Dendritic cell treated with granulocyte-macrophage colony-stimulating factor and Interleukin-4, amounts not matched to agents 40 ng/mL and 50 ng/mL, for 4 days (primary cell): ENCODE measurements at regions not wholly inside any gene's neighbourhood (a gene's known extent, or its start where the extent isn't known, plus 50 kb on each side); places are given as distances from the start of the nearest gene placed in this dataset.

Experiments
- H3K27ac Mint-ChIP-seq: one replicate; pipeline ENCODE4 v1.8.0; 2022; ENCODE audit warnings: mild to moderate bottlenecking, mixed read lengths
- H3K27me3 Mint-ChIP-seq: one replicate; pipeline ENCODE4 v1.8.0; 2022; ENCODE audit warnings: mild to moderate bottlenecking, mixed read lengths
- H3K36me3 Mint-ChIP-seq: one replicate; pipeline ENCODE4 v1.8.0; 2022; ENCODE audit warnings: low read depth, mixed read lengths
- H3K4me1 Mint-ChIP-seq: one replicate; pipeline ENCODE4 v1.8.0; 2022; ENCODE audit warnings: low read depth, mixed read lengths
- H3K4me3 Mint-ChIP-seq: one replicate; pipeline ENCODE4 v1.8.0; 2022; ENCODE audit warnings: mild to moderate bottlenecking, moderate library complexity, mixed read lengths
- H3K9me3 Mint-ChIP-seq: one replicate; pipeline ENCODE4 v1.8.0; 2022; ENCODE audit warnings: mixed read lengths
- intact Hi-C: fragments of 100-400 bp; cut with micrococcal nuclease; formaldehyde crosslinking; loops from one replicate; pipeline ENCODE4 v1.15.0; 2022

GRCh38 chr11:82267186-82267585 lies 466.5 kb downstream of the FAM181B start:
- H3K4me3 Mint-ChIP-seq = no peak overlapping the region
- H3K4me1 Mint-ChIP-seq = no peaks in the 10 kb centered on the region
- H3K27ac Mint-ChIP-seq = no peak overlapping the region
- intact Hi-C loops = no loop called here
- no peaks in the 10 kb centered on the region for H3K27me3 Mint-ChIP-seq
- no peaks in the 10 kb centered on the region for H3K36me3 Mint-ChIP-seq
- H3K9me3 Mint-ChIP-seq = no peaks in the 10 kb centered on the region

DNA sequence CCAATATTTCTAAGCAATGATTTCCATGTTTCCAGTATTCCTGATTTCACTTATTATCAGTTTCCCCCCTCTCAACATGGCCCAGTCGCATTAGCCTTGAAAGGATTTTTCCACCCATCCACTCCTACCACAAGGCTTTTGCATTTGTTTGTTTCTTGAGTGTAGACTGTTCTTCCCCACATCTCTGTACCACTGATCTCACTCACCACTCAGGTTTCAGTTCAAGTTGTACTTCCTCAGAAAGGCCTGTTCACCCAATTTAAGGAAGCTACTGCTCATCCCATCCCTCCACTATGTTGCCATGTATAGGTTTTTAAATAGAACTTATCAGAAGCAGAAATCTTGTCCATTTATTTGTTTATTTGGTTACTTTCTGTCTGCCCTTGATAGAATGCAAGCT lies 472.3 kb downstream of the FAM181B start:
- intact Hi-C loops = no loop called here

GRCh38 chr11:82250047-82250446 lies 483.6 kb downstream of the FAM181B start:
- Mint-ChIP-seq H3K4me3 (no peak overlapping the region), H3K4me1 (no peaks in the 10 kb centered on the region), H3K27ac (no peak overlapping the region), H3K27me3 (no peaks in the 10 kb centered on the region), H3K36me3 (no peaks in the 10 kb centered on the region), H3K9me3 (no peaks in the 10 kb centered on the region)
- intact Hi-C loops = no loop called here

More for the DNA sequence above, 472.3 kb downstream of the FAM181B start:
- H3K4me1 Mint-ChIP-seq = peaks cover 5% of the 10 kb centered on the region
- no peak overlapping the region for H3K4me3 Mint-ChIP-seq
- no peaks in the 10 kb centered on the region for H3K9me3 Mint-ChIP-seq
- no peaks in the 10 kb centered on the region for H3K36me3 Mint-ChIP-seq
- H3K27me3 Mint-ChIP-seq = no peaks in the 10 kb centered on the region
- no peak overlapping the region for H3K27ac Mint-ChIP-seq

DNA sequence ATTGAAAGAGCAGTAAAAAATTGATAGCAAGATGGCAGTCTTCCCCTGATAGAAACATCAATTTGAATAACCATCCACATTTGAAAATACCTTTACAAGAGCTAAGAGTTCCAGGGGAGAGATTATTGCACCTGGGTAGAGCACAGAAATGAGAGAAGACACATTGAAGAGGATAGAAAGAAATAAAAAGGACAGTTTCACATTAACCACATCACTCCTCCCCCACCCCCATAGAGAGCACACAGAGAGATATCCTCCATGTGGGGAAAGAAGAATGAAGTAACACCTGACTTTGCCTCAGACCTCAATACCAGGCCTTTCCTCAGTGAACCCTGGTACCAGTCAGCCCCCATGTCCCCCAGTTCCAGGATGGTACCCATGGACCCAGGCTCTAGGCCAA lies 486.7 kb downstream of the FAM181B start:
- H3K9me3 Mint-ChIP-seq = no peaks in the 10 kb centered on the region
- intact Hi-C loops = no loop called here
- H3K36me3 Mint-ChIP-seq = no peaks in the 10 kb centered on the region
- no peaks in the 10 kb centered on the region for H3K27me3 Mint-ChIP-seq
- no peaks in the 10 kb centered on the region for H3K4me1 Mint-ChIP-seq
- H3K27ac Mint-ChIP-seq = no peak overlapping the region
- no peak overlapping the region for H3K4me3 Mint-ChIP-seq

GRCh38 chr11:82239498-82239897 lies 494.2 kb downstream of the FAM181B start:
- no peak overlapping the region for H3K27ac Mint-ChIP-seq
- intact Hi-C loops = no loop called here
- H3K27me3 Mint-ChIP-seq = no peaks in the 10 kb centered on the region
- H3K36me3 Mint-ChIP-seq = no peaks in the 10 kb centered on the region
- H3K4me3 Mint-ChIP-seq = no peak overlapping the region
- peaks cover 5% of the 10 kb centered on the region for H3K4me1 Mint-ChIP-seq
- no peaks in the 10 kb centered on the region for H3K9me3 Mint-ChIP-seq

DNA sequence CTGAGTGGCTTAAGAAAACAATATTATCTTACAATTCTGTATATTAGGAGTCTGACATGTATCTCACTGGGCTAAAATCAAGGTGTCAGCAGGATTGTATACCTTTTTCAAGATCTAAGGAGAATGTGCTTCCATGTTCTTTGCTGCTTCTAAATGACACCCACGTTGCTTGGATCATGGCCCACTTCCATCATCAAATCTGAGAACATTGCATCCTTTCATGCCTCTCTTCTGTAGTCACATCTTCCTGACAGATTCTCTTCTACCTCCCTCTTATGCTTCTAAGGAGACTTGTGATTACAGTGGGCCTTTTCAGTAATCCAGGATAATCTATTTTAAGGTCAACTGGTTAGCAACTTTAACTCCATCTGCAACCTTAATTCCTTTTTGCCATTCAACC lies 499.4 kb downstream of the FAM181B start:
- no peaks in the 10 kb centered on the region for H3K27me3 Mint-ChIP-seq
- no peaks in the 10 kb centered on the region for H3K36me3 Mint-ChIP-seq
- peaks cover 5% of the 10 kb centered on the region for H3K4me1 Mint-ChIP-seq
- no peak overlapping the region for H3K27ac Mint-ChIP-seq
- intact Hi-C loops = no loop called here
- no peak overlapping the region for H3K4me3 Mint-ChIP-seq
- H3K9me3 Mint-ChIP-seq = no peaks in the 10 kb centered on the region

- intact Hi-C loops = no loop called here
- no peak overlapping the region for H3K4me3 Mint-ChIP-seq
- H3K36me3 Mint-ChIP-seq = no peaks in the 10 kb centered on the region
- no peaks in the 10 kb centered on the region for H3K9me3 Mint-ChIP-seq
- H3K4me1 Mint-ChIP-seq = peaks cover 5% of the 10 kb centered on the region
- no peak overlapping the region for H3K27ac Mint-ChIP-seq
- H3K27me3 Mint-ChIP-seq = no peaks in the 10 kb centered on the region
Measured at GRCh38 chr11:82233201-82233600, 500.5 kb downstream of the FAM181B start.

GRCh38 chr11:82229341-82229740 lies 504.3 kb downstream of the FAM181B start:
- H3K27me3 Mint-ChIP-seq = no peaks in the 10 kb centered on the region
- intact Hi-C loops = no loop called here
- no peak overlapping the region for H3K4me3 Mint-ChIP-seq
- no peaks in the 10 kb centered on the region for H3K4me1 Mint-ChIP-seq
- H3K36me3 Mint-ChIP-seq = no peaks in the 10 kb centered on the region
- H3K27ac Mint-ChIP-seq = no peak overlapping the region
- H3K9me3 Mint-ChIP-seq = no peaks in the 10 kb centered on the region

GRCh38 chr11:82225930-82226329 lies 507.7 kb downstream of the FAM181B start:
- Mint-ChIP-seq H3K36me3 (no peaks in the 10 kb centered on the region), H3K4me3 (no peak overlapping the region), H3K4me1 (no peaks in the 10 kb centered on the region), H3K27me3 (no peaks in the 10 kb centered on the region), H3K27ac (no peak overlapping the region), H3K9me3 (no peaks in the 10 kb centered on the region)
- intact Hi-C loops = no loop called here

DNA sequence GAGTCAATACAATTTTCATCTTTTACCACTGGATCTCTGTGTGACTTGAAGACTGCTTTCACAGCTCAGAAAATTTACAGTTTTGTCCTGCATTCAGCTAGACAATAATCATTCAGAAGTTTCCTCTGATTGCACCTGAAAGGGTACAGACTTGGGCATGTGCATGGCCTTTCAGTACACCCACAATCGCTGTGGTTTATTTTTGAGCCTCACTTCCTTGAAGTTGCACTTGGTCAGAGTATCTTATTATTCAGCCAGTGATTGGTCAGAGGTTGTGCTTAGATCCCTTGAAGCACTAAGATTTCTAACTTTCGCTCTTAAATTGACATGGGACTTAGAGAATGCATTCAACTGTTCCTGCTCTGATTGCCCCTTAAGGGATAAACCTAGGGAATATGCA lies 508.2 kb downstream of the FAM181B start:
- Mint-ChIP-seq H3K4me3 (no peak overlapping the region), H3K4me1 (no peaks in the 10 kb centered on the region), H3K27ac (no peak overlapping the region), H3K9me3 (no peaks in the 10 kb centered on the region), H3K27me3 (no peaks in the 10 kb centered on the region), H3K36me3 (no peaks in the 10 kb centered on the region)
- intact Hi-C loops = no loop called here

GRCh38 chr11:82216927-82217570 lies 516.6 kb downstream of the FAM181B start:
- Mint-ChIP-seq H3K27me3 (no peaks in the 10 kb centered on the region), H3K4me1 (no peaks in the 10 kb centered on the region), H3K27ac (no peak overlapping the region), H3K36me3 (no peaks in the 10 kb centered on the region), H3K9me3 (no peaks in the 10 kb centered on the region), H3K4me3 (no peak overlapping the region)
- intact Hi-C loops = no loop called here

DNA sequence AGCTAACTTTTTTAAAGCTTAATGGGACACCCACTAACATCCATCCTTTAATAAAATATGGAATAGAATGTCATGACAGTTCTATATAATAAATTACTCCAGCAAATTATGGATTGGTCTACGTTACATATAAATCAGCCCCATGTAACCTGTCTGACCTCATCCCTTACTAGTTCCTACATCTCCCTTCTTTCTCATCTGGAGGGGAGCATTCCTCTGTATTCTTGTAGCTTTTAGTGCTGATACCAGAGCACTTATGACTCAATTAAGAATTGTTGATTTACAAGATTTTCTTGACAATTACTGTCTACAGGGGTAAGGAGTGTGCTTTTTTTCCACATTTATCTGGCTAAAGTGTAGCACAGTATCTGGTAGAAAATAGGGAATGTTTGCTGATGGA lies 523.7 kb downstream of the FAM181B start:
- Mint-ChIP-seq H3K27me3 (no peaks in the 10 kb centered on the region), H3K27ac (no peak overlapping the region), H3K9me3 (no peaks in the 10 kb centered on the region), H3K36me3 (no peaks in the 10 kb centered on the region), H3K4me3 (no peak overlapping the region), H3K4me1 (no peaks in the 10 kb centered on the region)
- intact Hi-C loops = no loop called here

GRCh38 chr11:82195283-82195682 lies 538.4 kb downstream of the FAM181B start:
- intact Hi-C loops = no loop called here
- H3K27me3 Mint-ChIP-seq = no peaks in the 10 kb centered on the region
- H3K4me1 Mint-ChIP-seq = no peaks in the 10 kb centered on the region
- no peaks in the 10 kb centered on the region for H3K9me3 Mint-ChIP-seq
- H3K27ac Mint-ChIP-seq = no peak overlapping the region
- no peaks in the 10 kb centered on the region for H3K36me3 Mint-ChIP-seq
- H3K4me3 Mint-ChIP-seq = no peak overlapping the region

DNA sequence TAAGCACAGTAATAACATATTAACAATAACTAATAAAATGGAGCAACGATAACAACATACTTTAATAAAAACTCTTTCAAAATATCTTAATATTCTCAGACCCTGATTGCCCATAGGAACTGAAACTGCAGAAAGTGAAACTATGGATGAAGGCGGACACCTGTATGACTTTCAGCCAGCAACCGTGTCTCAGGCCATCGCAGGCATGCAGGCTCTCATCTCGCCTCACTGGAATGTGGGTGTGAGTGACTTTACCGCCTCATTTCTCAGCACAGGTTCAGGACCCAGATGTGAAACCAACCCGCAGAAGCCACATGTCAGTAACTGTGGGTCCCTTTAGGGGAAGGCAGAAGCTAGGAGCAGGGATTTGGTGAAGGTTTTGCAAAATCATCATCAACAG lies 539.1 kb downstream of the FAM181B start:
- H3K9me3 Mint-ChIP-seq = no peaks in the 10 kb centered on the region
- no peaks in the 10 kb centered on the region for H3K27me3 Mint-ChIP-seq
- H3K27ac Mint-ChIP-seq = no peak overlapping the region
- intact Hi-C loops = no loop called here
- H3K36me3 Mint-ChIP-seq = no peaks in the 10 kb centered on the region
- H3K4me3 Mint-ChIP-seq = no peak overlapping the region
- H3K4me1 Mint-ChIP-seq = no peaks in the 10 kb centered on the region

GRCh38 chr11:82191695-82192094 lies 542.0 kb downstream of the FAM181B start:
- no peak overlapping the region for H3K27ac Mint-ChIP-seq
- H3K4me1 Mint-ChIP-seq = no peaks in the 10 kb centered on the region
- H3K27me3 Mint-ChIP-seq = no peaks in the 10 kb centered on the region
- H3K4me3 Mint-ChIP-seq = no peak overlapping the region
- no peaks in the 10 kb centered on the region for H3K36me3 Mint-ChIP-seq
- intact Hi-C loops = no loop called here
- no peaks in the 10 kb centered on the region for H3K9me3 Mint-ChIP-seq
